Keratinocyte (primary cell): ENCODE measurements at regions not wholly inside any gene's neighbourhood (a gene's known extent, or its start where the extent isn't known, plus 50 kb on each side); places are given as distances from the start of the nearest gene placed in this dataset.

Source experiments
- CTCF ChIP-seq, 3 experiments: IDR thresholded peaks in 1 of 3; conservative IDR thresholded peaks in 1 of 3; optimal IDR thresholded peaks in 1 of 3; 2 replicates in 2 of 3; 3 replicates in 1 of 3; pipeline versions ENCODE3 to v1.5.1; 2011; ENCODE audit warnings: low read length in 3 of 3, mild to moderate bottlenecking in 3 of 3, moderate library complexity in 2 of 3, control low read depth in 1 of 3, inconsistent platforms in 1 of 3; ENCODE audit not compliant: insufficient read depth in 2 of 3; ENCODE audit errors: extremely low read depth in 1 of 3
- EZH2 ChIP-seq: IDR thresholded peaks from one replicate; pipeline ENCODE4 v1.6.1; 2012; ENCODE audit warnings: inconsistent platforms, mild to moderate bottlenecking, low read length, moderate library complexity

- TF ChIP-seq CTCF (optimal IDR thresholded peaks at IDR 0.05 in 1 of 3, IDR thresholded peaks at IDR 0.05 in 1 of 3, conservative IDR thresholded peaks at IDR 0.05 in 1 of 3; ENCODE audit: extremely low read depth in 1 of 3, insufficient read depth in 2 of 3, low read length in 3 of 3) (no peak), EZH2 (no peak)
These were observed 226.1 kb upstream of the DIO3 start for GRCh38 chr14:101335061-101335661.
